Inflammatory macrophage (primary cell): ENCODE measurements at regions not wholly inside any gene's neighbourhood (a gene's known extent, or its start where the extent isn't known, plus 50 kb on each side); places are given as distances from the start of the nearest gene placed in this dataset.
A peak's percentile ranks its signal among the peaks of the same experiment; 100 is the strongest.

Experiments used
- DNase-seq, 2 donors: peaks; one replicate each; pipeline ENCODE4 v3.0.0-alpha.2; 2020 to 2022

GRCh38 chr7:16212610-16213009 lies 208.7 kb downstream of the CRPPA start:
- DNase-seq = no peak

GRCh38 chr7:16212032-16212431 lies 209.3 kb downstream of the CRPPA start:
- no peak for DNase-seq

DNA sequence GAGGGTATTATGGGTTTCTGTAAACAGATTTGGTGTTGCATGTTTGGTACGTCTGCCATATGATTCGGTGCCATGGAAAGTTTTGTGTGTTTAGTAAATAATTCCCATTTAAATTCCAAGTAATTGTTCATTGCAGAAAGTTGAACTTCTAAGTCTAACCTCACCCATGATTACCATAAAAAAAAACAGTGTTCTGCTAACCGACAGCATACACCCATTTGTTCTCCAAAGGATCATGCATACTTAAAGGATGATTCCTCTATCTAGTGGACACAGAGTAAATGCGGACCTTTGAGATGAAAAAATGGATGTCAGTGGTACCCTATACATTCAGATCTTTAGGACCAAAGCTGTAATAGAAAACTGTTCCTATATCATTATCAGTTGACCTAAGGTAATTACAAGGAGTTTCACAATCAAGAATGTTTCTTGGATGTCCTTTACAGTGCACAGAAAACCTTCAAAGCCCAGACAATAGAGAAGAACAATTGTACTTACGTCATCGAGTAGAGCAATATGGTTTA lies 209.9 kb downstream of the CRPPA start:
- no peak for DNase-seq

DNA sequence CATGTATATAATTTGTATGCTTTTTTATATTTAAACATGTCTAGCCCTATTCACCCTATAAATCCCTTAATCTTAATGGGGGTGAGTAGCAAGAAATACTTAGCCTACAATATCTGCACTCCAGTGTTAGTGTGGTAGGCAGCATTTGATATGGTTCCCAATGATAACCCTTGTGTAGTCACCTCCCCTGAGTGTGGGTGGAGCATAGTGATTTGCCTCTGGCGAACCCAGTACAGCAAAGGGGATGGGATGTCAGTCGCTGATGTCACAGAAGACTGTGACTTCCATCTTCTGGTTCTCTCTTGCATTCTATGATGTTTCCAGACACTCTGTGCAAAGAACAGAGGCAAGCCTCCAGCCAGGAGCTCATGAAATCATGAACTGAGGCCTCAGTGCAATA lies 211.2 kb downstream of the CRPPA start:
- DNase-seq = no peak

- DNase-seq = no peak
These were observed 214.0 kb downstream of the CRPPA start for GRCh38 chr7:16207321-16207720.

DNA sequence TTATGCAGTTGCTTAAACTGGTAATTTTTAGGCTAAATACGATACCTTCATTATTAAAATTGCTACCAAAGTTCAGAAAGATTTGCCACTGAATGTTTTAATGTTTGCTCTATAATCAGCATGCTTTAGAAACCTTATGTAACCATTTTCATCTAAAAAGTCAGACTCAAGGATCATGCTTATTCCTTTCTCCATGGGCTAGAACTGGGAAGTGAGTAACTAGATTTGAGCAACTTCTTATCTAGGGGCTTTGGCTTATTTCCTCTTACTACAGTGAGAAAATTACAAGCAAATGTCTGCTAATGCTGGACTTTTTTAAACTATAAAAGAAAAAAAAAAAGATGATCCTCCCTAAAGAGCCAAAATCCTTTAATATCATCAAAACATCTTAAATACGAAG lies 215.9 kb downstream of the CRPPA start:
- DNase-seq = no peak

GRCh38 chr7:16204953-16205352 lies 216.4 kb downstream of the CRPPA start:
- no peak for DNase-seq

GRCh38 chr7:16203065-16203464 lies 218.3 kb downstream of the CRPPA start:
- no peak for DNase-seq

GRCh38 chr7:16202303-16202702 lies 219.0 kb downstream of the CRPPA start:
- no peak for DNase-seq

DNA sequence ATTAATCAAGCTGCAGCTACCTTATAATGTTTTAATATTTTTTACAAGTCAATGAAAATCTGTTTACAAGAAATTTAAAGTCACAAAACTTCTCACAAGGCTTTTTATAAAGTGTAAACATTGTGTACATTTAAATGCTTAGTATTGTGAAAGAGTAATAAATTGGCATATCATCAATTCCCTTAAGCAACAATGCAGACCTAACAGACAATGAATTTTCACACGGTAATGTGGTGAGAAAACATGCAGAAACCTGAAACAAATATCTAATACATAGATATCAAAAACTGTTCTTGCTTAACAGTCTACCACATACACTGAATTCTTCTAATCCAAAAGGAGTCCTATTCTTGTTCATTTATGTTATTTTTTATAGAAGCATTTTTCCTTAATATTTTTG lies 220.7 kb downstream of the CRPPA start:
- DNase-seq = no peak

- DNase-seq = no peak
These were observed 227.7 kb downstream of the CRPPA start for GRCh38 chr7:16193631-16194030.

DNA sequence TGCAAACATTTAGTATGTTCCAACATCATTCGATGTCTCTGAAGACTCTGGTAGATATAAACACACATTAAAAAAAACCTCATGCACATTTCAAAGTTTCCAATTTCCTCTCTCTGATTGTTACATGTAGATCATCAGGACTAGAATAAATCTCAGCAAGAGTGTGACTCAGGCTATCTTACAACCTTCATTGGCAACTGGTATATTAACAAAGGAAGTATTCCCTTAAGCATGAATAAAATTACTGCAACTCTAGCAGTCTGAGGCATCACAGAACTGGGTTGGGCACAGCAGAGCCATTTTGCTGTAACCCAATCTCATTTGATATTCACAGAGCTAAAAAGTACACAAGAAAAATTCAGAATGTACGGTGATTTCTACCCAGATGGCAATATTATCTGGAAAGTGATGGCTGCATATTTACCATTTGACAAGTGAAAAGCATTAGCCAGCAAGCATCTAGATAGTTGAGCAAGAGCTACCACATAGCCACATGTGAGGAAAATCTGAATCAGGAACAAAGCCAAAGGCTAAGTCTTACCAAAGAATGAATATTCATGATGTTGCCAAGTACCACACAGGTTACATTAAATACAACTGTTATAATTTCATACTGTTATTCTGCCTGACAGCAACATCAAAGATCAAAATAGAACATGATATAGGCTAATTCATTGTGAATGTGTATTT lies 232.2 kb downstream of the CRPPA start:
- no peak for DNase-seq

- DNase-seq = no peak
These were observed 234.2 kb downstream of the CRPPA start for GRCh38 chr7:16187131-16187530.

DNA sequence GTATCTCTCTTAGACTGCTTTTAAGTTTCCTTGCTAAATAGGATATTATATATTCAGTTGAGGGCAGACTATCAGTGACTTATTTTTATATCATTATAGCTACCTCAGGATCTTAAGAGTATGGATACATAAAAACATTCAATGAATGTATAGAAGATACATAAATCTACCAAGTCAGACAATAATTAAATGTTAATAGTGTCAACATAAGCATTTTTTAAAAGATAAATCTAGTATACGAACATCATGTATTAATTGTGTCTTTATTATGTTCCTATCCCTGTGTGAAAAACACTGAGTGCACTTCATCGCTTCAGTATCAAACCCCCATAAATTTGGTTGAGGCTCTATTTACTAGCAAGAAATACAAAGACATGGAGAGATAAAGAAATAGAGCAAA lies 242.8 kb downstream of the CRPPA start:
- no peak for DNase-seq

DNA sequence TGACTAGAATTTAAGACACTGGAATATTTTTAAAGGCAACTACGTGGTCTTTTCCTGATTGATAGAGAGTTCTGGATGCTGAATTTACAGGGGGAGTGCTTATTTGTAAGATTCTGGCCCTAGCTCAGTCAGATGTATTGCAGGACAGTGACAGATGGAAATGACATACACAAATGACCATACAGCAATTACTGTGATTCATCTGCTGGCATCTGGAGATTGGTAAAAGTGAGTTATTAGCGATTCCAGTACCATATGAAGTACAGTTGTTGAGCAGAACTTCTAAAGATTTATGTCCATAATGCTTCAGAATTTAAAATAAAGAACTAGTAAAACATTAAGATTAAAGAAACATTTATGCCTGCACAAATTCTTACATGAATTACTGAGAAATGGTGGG lies 243.2 kb downstream of the CRPPA start:
- no peak for DNase-seq

- DNase-seq = no peak
These were observed 247.1 kb downstream of the CRPPA start for GRCh38 chr7:16174253-16174652.

- DNase-seq = no peak
These were observed 249.0 kb downstream of the CRPPA start for GRCh38 chr7:16172366-16172765.

DNA sequence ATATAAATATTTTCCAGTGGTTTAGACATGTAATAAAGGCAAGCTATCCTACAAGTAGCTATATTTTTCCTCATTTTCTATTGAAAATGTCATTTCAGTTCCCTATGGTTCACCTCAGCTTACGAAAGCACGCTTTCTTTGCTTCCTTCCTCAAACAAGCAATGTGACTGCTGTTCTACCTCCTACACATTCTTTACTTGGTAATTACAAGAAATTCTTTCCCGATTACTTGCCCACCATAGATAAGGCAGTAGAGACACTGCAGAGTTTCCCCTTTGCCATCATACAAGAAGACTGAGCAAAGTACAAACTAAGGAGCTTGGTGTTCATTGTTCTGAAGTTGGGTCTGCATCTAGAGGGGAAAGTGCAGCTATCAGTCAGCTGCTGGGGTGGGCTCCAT lies 249.4 kb downstream of the CRPPA start:
- peak; percentile 29 to 46 for DNase-seq

GRCh38 chr7:16170671-16171070 lies 250.7 kb downstream of the CRPPA start:
- no peak for DNase-seq

GRCh38 chr7:16169537-16169936 lies 251.8 kb downstream of the CRPPA start:
- no peak for DNase-seq

DNA sequence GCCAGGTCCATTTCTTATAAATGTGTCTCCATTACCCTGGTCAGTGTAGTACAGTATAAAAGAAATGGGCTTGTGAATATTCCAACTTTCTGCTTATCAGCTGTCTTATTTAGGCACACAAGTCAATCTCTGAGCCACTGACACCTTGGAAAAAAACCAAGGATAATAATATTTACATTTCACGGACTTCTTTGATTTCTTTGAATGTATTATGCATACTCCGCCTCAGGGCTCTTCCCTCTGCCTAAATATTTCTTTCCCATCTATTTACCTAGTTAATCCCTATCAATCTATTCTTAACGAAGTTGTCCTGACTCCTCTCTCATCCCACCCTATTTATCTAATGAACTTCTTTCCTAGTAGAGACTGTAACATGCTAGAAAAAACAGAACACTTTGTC lies 253.8 kb downstream of the CRPPA start:
- no peak for DNase-seq

GRCh38 chr7:16144361-16144760 lies 277.0 kb downstream of the CRPPA start:
- no peak for DNase-seq

DNA sequence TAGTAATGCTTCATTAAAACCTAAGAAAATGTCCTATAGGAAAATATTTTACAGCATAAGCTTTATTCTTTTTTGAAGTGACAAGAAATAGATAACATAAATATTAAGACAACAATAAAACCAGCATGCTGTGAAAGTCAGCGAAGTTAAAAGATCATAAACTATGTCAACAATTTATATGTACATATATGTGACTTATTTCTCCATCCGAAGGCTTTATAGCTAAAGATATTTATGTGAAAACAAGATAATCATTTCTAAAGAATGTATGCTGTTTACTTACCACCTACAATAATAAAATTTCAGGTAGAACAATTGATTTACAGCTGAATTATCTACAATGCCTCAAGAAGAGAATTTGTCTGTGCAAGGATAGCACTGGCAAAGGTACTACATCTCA lies 283.4 kb downstream of the CRPPA start:
- DNase-seq = no peak

DNA sequence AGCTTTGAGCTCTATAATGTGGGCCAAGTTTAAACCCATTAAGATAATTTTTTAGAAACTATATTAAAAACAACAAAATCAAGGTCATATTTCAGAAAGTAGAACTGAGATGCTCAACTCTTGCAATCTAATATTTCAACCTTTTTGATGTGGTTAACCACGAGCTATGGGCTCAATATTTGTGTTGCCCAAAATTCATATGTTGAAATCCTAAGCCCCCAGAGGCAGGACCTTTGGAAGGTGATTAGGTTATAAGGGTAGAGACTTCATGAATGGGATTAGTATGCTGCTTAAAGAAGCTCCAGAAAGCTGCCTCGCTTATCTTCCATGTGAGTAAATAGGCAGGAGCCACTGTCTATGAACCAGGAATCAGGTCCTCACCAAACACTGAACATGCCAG lies 284.4 kb downstream of the CRPPA start:
- no peak for DNase-seq

- DNase-seq = no peak
These were observed 285.7 kb downstream of the CRPPA start for GRCh38 chr7:16135658-16136057.
